Type B pancreatic cell (in vitro differentiated cells): ENCODE measurements at regions not wholly inside any gene's neighbourhood (a gene's known extent, or its start where the extent isn't known, plus 50 kb on each side); places are given as distances from the start of the nearest gene placed in this dataset.

Experiments
- DNase-seq: peaks from one replicate; pipeline ENCODE4 v3.0.0; 2021; ENCODE audit warnings: mixed read lengths; ENCODE audit not compliant: unreplicated experiment; ENCODE audit errors: extremely low spot score
- H3K27ac Mint-ChIP-seq: 2 replicates; pipeline ENCODE4 v1.8.0; 2021; ENCODE audit warnings: mild to moderate bottlenecking, mixed read lengths
- H3K27me3 Mint-ChIP-seq: 2 replicates; pipeline ENCODE4 v1.8.0; 2021; ENCODE audit warnings: mixed read lengths
- H3K36me3 Mint-ChIP-seq: 2 replicates; pipeline ENCODE4 v1.8.0; 2021; ENCODE audit warnings: mixed read lengths
- H3K4me1 Mint-ChIP-seq: one replicate; pipeline ENCODE4 v1.8.0; 2021; ENCODE audit warnings: mixed read lengths; ENCODE audit not compliant: unreplicated experiment
- H3K4me3 Mint-ChIP-seq: 2 replicates; pipeline ENCODE4 v1.8.0; 2021; ENCODE audit warnings: mild to moderate bottlenecking, mixed read lengths
- H3K9me3 Mint-ChIP-seq: 2 replicates; pipeline ENCODE4 v1.8.0; 2021; ENCODE audit warnings: mixed read lengths
- CTCF ChIP-seq: fragments of 200-600 bp; sonication (generic); conservative IDR thresholded peaks from 2 replicates; pipeline ENCODE4 v1.5.0; 2021; ENCODE audit warnings: antibody characterized with exemption, mild to moderate bottlenecking

DNA sequence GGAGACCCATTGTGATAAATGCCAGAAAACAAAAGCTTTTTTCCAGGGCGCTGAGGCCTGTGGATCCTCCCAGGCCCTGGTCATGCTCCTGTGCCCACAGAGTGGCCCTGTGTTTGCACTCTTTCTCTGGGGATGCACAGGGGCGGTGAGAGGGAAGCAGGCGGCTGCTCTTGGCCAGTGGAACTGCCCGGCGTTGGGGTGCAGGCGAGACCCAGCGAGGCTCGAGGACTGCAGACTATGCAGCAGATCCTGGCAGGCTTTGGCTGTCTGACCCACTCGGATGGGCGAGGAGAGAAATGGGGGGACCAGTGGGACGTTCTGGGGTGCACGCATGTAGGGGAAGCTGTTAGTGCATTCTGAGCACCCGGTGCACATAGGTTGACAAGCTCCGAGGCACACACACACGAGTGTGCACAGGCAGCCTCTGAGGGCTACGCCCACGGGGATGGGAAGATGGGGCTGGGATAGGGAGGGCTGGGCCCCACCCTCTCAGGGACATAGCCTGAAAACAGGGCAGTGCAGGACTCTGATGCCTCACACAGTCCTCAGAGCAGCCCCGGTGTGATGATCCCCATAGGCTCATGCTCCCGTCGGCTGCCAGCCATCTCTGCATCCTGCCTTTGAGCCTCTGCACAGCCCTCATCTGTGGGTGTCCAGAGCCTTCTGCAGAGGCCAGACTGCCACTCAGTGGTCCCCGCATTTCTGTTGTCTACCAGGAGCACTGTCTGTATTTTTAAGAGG is 1233.5 kb downstream of the BRD1 start:
- no peaks in the 10 kb centered on the region for H3K36me3 Mint-ChIP-seq
- no peaks in the 10 kb centered on the region for H3K4me1 Mint-ChIP-seq
- no peak overlapping the region for H3K4me3 Mint-ChIP-seq
- no peak for TF ChIP-seq CTCF
- no peaks in the 10 kb centered on the region for H3K27me3 Mint-ChIP-seq
- H3K9me3 Mint-ChIP-seq, result no peaks in the 10 kb centered on the region
- no peak overlapping the region for H3K27ac Mint-ChIP-seq
- no peak for DNase-seq

- Mint-ChIP-seq H3K36me3 (no peaks in the 10 kb centered on the region), H3K4me1 (no peaks in the 10 kb centered on the region), H3K9me3 (no peaks in the 10 kb centered on the region), H3K4me3 (no peak overlapping the region), H3K27ac (no peak overlapping the region), H3K27me3 (no peaks in the 10 kb centered on the region)
- no peak for DNase-seq
- no peak for TF ChIP-seq CTCF
Observed at GRCh38 chr22:48593551-48593950, 1234.1 kb downstream of the BRD1 start.

DNA sequence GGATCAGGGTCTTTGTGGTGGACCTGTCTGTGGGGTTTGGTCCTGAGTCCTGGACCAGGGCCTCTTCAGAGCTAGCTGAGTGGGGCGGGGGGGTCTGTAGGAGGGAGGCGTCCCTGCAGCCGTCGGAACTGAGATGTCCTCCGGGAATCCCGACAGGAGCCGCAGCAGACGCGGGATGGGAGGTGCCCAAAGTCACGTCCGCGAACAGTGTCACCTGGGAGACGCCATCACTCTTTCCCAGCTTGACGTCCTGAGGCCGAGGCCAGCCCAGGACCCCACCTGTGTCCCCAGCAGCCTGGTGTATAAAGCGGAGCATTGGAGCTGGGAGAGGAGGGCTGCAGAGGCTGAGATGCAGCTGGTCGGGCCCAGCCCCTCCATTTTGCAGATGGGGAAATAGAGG is 1234.7 kb downstream of the BRD1 start:
- no peak for DNase-seq
- Mint-ChIP-seq H3K4me3 (no peak overlapping the region), H3K36me3 (no peaks in the 10 kb centered on the region), H3K27ac (no peak overlapping the region), H3K27me3 (no peaks in the 10 kb centered on the region), H3K9me3 (no peaks in the 10 kb centered on the region), H3K4me1 (no peaks in the 10 kb centered on the region)
- TF ChIP-seq CTCF, result no peak

DNA sequence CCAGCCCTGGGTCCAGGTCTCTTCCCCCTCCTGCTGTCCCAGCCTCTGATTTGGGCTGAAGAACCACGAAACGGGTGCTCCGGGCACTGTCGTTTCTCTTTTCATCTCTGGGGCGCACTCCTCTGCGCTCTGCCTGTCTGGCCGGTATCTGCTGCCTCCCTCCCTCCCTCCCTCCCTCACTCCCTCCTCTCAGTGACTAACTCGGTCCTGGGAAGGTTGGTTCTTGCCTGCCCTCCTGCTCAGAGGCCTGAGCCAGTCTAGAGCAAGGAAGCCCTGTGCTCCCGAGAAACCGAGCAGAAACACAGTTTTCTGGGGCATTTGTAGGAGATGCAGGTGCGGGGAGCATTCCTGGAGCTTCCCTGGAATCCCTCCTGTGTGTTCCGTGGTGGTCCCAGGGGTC is 1235.2 kb downstream of the BRD1 start:
- Mint-ChIP-seq H3K27ac (no peak overlapping the region), H3K4me3 (no peak overlapping the region), H3K9me3 (no peaks in the 10 kb centered on the region), H3K27me3 (no peaks in the 10 kb centered on the region), H3K4me1 (no peaks in the 10 kb centered on the region), H3K36me3 (no peaks in the 10 kb centered on the region)
- TF ChIP-seq CTCF, result no peak
- no peak for DNase-seq

DNA sequence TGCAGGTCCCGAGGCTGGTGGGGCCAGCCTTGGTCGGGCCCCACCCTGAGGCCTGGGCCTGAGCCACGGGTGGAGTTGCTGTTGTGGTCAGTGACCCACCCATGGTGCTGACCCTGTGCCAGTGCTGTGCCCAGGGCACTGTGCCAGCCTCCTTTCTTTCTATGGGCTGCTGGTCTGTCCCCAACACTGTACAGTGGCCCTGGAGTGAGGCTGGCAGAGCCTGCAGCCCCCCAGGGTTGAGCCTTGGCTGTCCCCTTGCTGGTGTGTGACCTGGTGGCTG is 1235.7 kb downstream of the BRD1 start:
- Mint-ChIP-seq H3K27ac (no peak overlapping the region), H3K4me1 (no peaks in the 10 kb centered on the region), H3K36me3 (no peaks in the 10 kb centered on the region), H3K27me3 (no peaks in the 10 kb centered on the region), H3K9me3 (no peaks in the 10 kb centered on the region), H3K4me3 (no peak overlapping the region)
- no peak for TF ChIP-seq CTCF
- DNase-seq, result no peak
